HEK293 (cell line): ENCODE measurements at regions not wholly inside any gene's neighbourhood (a gene's known extent, or its start where the extent isn't known, plus 50 kb on each side); places are given as distances from the start of the nearest gene placed in this dataset.
A peak's percentile ranks its signal among the peaks of the same experiment; 100 is the strongest.
"Not testable (repeated sequence)": the region's sequence is repeated elsewhere in the genome, so short reads cannot be mapped to it uniquely, and the experiment has no call there.

Experiments
- CTCF ChIA-PET: fragments of 350-600 bp; formaldehyde crosslinking; extraction: SDS; loops from one replicate; lab custom pipeline; 2021; ENCODE audit warnings: antibody characterized with exemption; lab: Yijun Ruan, JAX
- POLR2A ChIA-PET: fragments of 300-600 bp; formaldehyde crosslinking; extraction: SDS; loops from one replicate; lab custom pipeline; 2020; ENCODE audit warnings: antibody characterized with exemption, inconsistent platforms; lab: Yijun Ruan, JAX
- H3K27ac ChIP-seq: fragments of 200-500 bp; sonication (Bioruptor generic); 2 replicates; pipeline ENCODE4 v1.5.1; 2014; ENCODE audit warnings: low read depth, low read length, control low read depth, inconsistent platforms; ENCODE audit errors: extremely low read depth
- H3K36me3 ChIP-seq, 2 experiments: fragments of 200-500 bp in 1 of 2; sonication (Bioruptor generic) in 1 of 2; 1 replicate in 1 of 2; 2 replicates in 1 of 2; pipeline ENCODE4 v1.5.1; 2014 to 2017; ENCODE audit warnings: inconsistent platforms in 2 of 2, low read length in 2 of 2; ENCODE audit not compliant: control insufficient read depth in 2 of 2, insufficient read depth in 1 of 2
- H3K4me1 ChIP-seq: fragments of 200-500 bp; sonication (Bioruptor generic); 2 replicates; pipeline ENCODE4 v1.5.1; 2014; ENCODE audit warnings: mild to moderate bottlenecking, low read length, inconsistent platforms; ENCODE audit not compliant: control insufficient read depth, insufficient read depth
- H3K4me3 ChIP-seq: 2 replicates; pipeline ENCODE4 v1.5.1; 2011; ENCODE audit warnings: low read depth, mild to moderate bottlenecking, control low read depth, low read length, moderate library complexity
- H3K9me3 ChIP-seq: fragments of 200-500 bp; sonication (Bioruptor generic); 2 replicates; pipeline ENCODE4 v1.5.1; 2014; ENCODE audit warnings: low read depth, low read length, inconsistent platforms; ENCODE audit not compliant: control insufficient read depth, insufficient read depth
- HOXD13 ChIP-seq: sonication (generic); formaldehyde crosslinking; IDR thresholded peaks from 2 replicates; pipeline ENCODE4 v1.8.0; 2022; ENCODE audit warnings: missing genetic modification reagents, borderline replicate concordance
- MZF1 ChIP-seq: fragments of 450-650 bp; formaldehyde crosslinking; IDR thresholded peaks from 2 replicates; pipeline ENCODE4 v1.5.1; 2017; ENCODE audit warnings: missing biosample characterization, missing genetic modification characterization, borderline replicate concordance
- SETDB1 ChIP-seq: IDR thresholded peaks from one replicate; pipeline ENCODE4 v1.6.1; 2017; ENCODE audit warnings: mild to moderate bottlenecking, low read length, moderate library complexity, mixed read lengths; ENCODE audit not compliant: insufficient read length
- ZNF140 ChIP-seq: fragments of 450-650 bp; formaldehyde crosslinking; IDR thresholded peaks from 2 replicates; pipeline ENCODE4 v1.5.1; 2016; ENCODE audit warnings: missing biosample characterization, missing genetic modification characterization
- ZNF202 ChIP-seq: fragments of 450-650 bp; formaldehyde crosslinking; IDR thresholded peaks from 2 replicates; pipeline ENCODE4 v1.5.1; 2016; ENCODE audit warnings: missing biosample characterization, missing genetic modification characterization, borderline replicate concordance
- ZNF354C ChIP-seq: fragments of 450-650 bp; formaldehyde crosslinking; IDR thresholded peaks from 2 replicates; pipeline ENCODE4 v1.5.1; 2016; ENCODE audit warnings: missing biosample characterization, missing genetic modification characterization, low read depth, borderline replicate concordance
- ZNF561 ChIP-seq: fragments of 450-650 bp; IDR thresholded peaks from 2 replicates; pipeline ENCODE4 v1.5.1; 2018; ENCODE audit warnings: missing biosample characterization, missing genetic modification characterization, borderline replicate concordance

- H3K27ac ChIP-seq = no peak overlapping the region
- TF ChIP-seq ZNF354C (tag by site-specific recombination) = no peak
- H3K36me3 ChIP-seq = no peaks in the 10 kb centered on the region
- CTCF ChIA-PET = no interaction called here
- H3K9me3 ChIP-seq = no peaks in the 10 kb centered on the region
- H3K4me3 ChIP-seq = no peak overlapping the region
- no peaks in the 10 kb centered on the region for H3K4me1 ChIP-seq
- POLR2A ChIA-PET = no interaction called here
Observed at GRCh38 chr3:128545120-128545752, 52.2 kb upstream of the GATA2 start.

- Histone ChIP-seq H3K9me3 (no peaks in the 10 kb centered on the region), H3K27ac (no peak overlapping the region), H3K4me1 (no peaks in the 10 kb centered on the region), H3K4me3 (no peak overlapping the region), H3K36me3 (no peaks in the 10 kb centered on the region)
- ChIA-PET CTCF (no interaction called here), POLR2A (no interaction called here)
- TF ChIP-seq HOXD13 (CRISPR knock-in tag) (no peak), MZF1 (tag by site-specific recombination) (no peak), ZNF561 (no peak), ZNF202 (no peak), ZNF140 (tag by site-specific recombination) (no peak)
Observed at GRCh38 chr3:128544190-128544589, 51.2 kb upstream of the GATA2 start.

GRCh38 chr3:128543570-128544174, 50.7 kb upstream of the GATA2 start:
- CTCF ChIA-PET, H3K27ac ChIP-seq, H3K4me3 ChIP-seq, POLR2A ChIA-PET, H3K36me3 ChIP-seq, H3K4me1 ChIP-seq, H3K9me3 ChIP-seq: not testable (repeated sequence)
- peak; percentile 45 for TF ChIP-seq SETDB1
